ENCODE measurements at regions not wholly inside any gene's neighbourhood (a gene's known extent, or its start where the extent isn't known, plus 50 kb on each side); places are given as distances from the start of the nearest gene placed in this dataset.

- no peak for DNase-seq
These were observed 315.5 kb downstream of the RPS24 start for GRCh38 chr10:78349165-78349516.

GRCh38 chr10:78349911-78350663 lies 316.4 kb downstream of the RPS24 start:
- peak; percentile 7 for DNase-seq

- no peak for DNase-seq
These were observed 317.6 kb downstream of the RPS24 start for GRCh38 chr10:78351283-78351682.

GRCh38 chr10:78351809-78352208 lies 318.1 kb downstream of the RPS24 start:
- no peak for DNase-seq

- DNase-seq: no peak
These were observed 320.0 kb downstream of the RPS24 start for GRCh38 chr10:78353636-78354035.

GRCh38 chr10:78354101-78354500 lies 320.4 kb downstream of the RPS24 start:
- no peak for DNase-seq

GRCh38 chr10:78356291-78356900 lies 322.7 kb downstream of the RPS24 start:
- peak; percentile 19 for DNase-seq

- no peak for DNase-seq
These were observed 323.7 kb downstream of the RPS24 start for GRCh38 chr10:78357141-78358063.

GRCh38 chr10:78358351-78358750 lies 324.7 kb downstream of the RPS24 start:
- no peak for DNase-seq

- DNase-seq: peak; percentile 57
These were observed 325.3 kb downstream of the RPS24 start for GRCh38 chr10:78358982-78359381.

GRCh38 chr10:78359640-78360091 lies 326.0 kb downstream of the RPS24 start:
- DNase-seq: peak; percentile 97

GRCh38 chr10:78360284-78360683 lies 326.6 kb downstream of the RPS24 start:
- no peak for DNase-seq

- DNase-seq: no peak
These were observed 327.4 kb downstream of the RPS24 start for GRCh38 chr10:78361031-78361430.

GRCh38 chr10:78362406-78363022 lies 328.9 kb downstream of the RPS24 start:
- DNase-seq: no peak

GRCh38 chr10:78363190-78363589 lies 329.5 kb downstream of the RPS24 start:
- DNase-seq: no peak

GRCh38 chr10:78365694-78366093 lies 332.0 kb downstream of the RPS24 start:
- DNase-seq: no peak

- no peak for DNase-seq
These were observed 333.2 kb downstream of the RPS24 start for GRCh38 chr10:78366663-78367411.

- no peak for DNase-seq
These were observed 334.1 kb downstream of the RPS24 start for GRCh38 chr10:78367751-78368150.

- DNase-seq: peak; percentile 83
These were observed 337.5 kb downstream of the RPS24 start for GRCh38 chr10:78371136-78371535.

GRCh38 chr10:78372806-78373205 lies 339.1 kb downstream of the RPS24 start:
- no peak for DNase-seq

- no peak for DNase-seq
These were observed 340.8 kb downstream of the RPS24 start for GRCh38 chr10:78374331-78375028.
